T-helper 1 cell treated with Interleukin-12 subunit alpha and Interleukin-12 subunit beta and Interleukin-4 antibody, amounts not matched to agents 30 ng/mL and 1 ng/mL, for 36 hours (primary cell): ENCODE measurements at regions not wholly inside any gene's neighbourhood (a gene's known extent, or its start where the extent isn't known, plus 50 kb on each side); places are given as distances from the start of the nearest gene placed in this dataset.
"Not testable (repeated sequence)": the region's sequence is repeated elsewhere in the genome, so short reads cannot be mapped to it uniquely, and the experiment has no call there.

Experiments used
- intact Hi-C: fragments of 100-400 bp; cut with micrococcal nuclease; formaldehyde crosslinking; loops from one replicate; pipeline ENCODE4 v1.15.1; 2024

DNA sequence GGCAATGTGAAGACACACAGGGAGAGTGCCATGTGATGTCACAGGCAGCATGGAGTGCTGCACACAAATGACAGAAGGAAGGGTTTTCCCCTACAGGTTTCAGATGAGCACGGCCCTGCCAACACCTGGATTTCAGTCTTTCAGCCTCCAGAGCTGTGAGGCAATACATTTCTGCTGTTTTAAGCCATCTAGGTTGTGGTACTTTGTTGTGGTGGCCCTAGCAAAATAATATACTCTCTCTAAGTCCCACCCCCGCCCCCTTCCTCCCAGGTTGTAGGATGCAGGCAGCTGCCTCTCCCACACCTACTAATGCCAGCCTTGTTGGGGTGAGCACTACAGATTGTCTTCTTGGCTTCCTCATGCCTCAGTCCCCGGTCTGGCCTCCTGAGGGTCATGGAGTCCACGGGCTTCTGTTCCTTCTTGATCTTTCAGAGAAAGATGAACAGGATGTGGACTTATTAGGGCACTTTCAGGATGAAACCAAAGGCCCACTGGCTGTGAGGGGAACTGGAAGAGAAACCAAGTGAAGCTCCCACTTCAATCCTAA, 180.0 kb downstream of the CD47 start:
- intact Hi-C loops = no loop called here

DNA sequence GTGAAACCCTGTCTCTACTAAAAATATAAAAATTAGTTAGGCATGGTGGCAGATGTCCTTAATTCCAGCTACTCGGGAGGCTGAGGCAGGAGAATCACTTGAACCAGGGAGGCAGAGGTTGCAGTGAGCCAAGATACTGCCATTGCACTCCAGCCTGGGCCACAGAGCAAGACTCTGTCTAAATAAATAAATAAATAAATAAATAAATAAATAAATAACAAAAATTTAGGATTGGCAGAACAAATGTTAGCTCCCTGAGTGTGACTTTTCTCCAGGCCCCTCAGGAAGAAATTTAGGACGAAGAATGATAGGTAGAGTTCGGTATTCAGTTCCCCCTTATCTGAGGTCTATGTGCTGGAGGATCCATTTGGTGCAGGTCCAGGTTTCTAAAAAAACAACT, 181.2 kb downstream of the CD47 start:
- intact Hi-C loops = not testable (repeated sequence)

DNA sequence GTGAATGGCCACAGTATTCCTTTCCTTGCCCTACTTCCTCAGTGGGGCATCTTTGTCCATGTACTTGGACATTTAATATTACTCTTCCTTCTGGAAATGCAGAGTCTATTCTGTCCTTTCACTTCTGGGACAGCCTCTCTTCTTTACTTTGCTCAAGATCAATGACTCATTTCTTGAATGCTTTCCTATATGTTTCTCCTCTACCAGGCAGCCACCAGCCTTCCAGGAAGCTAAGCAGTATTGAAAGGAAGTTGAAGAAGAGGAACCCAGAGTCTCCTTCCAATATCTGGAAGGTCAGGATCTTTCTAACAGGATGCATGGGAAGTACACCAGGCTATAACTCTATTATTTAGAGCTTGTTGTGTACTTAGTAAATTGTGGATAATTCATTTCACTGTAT, 182.8 kb downstream of the CD47 start:
- intact Hi-C loops = no loop called here

DNA sequence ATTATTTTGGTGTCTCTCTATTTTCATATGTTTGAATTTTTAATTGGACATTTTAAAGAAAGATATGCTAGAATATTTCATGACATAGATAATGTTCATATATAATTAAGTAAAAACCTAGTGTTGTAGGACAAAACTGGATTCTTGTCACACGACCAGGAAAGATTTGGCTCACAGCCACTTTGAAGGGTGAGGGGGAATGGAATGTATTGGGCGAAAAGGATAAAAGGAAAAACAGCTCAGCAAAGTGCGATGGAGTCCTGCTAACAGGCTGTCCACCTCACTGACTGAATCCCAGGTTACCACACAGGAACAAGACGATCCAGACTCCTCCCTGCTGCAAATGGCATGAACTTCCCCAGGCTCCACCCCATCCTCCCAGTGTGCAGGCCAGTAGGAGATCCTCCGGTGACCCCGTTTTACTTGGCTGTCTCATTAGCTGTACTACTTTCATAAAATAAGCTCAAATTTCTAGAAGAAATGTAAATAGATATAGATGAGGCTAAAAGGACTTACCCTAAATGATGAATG, 186.2 kb downstream of the CD47 start:
- intact Hi-C loops = no loop called here

DNA sequence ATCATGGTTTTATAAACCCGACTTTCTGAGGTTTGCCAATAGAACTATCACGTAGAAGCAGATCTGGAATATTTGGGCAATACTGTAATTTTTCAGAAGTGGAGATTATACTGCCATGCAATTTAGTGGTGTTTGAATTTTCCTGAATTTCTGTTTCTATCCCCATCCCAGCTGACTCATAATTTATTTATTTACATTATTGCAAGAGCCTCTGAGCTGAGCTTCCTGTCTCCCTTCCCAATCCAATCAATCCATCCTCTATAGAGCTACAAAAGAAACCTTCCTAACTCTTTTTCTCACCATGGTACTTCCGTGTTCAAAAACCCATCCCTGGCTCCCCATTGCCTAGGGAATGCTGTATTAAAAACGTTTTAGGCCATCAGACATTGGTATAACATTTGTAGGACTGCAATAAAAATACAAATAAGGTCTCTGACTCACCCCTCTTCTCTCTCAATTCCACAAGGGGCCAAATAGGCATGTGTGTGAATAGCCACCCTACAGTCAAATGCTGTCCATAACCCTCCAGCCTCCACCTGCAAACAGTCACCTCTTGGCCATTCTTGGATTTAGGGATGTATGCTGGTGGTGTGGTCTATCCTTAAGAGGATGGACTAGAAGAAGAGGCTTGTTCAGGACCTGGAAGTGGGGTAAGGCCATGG, 190.7 kb downstream of the CD47 start:
- intact Hi-C loops = no loop called here

DNA sequence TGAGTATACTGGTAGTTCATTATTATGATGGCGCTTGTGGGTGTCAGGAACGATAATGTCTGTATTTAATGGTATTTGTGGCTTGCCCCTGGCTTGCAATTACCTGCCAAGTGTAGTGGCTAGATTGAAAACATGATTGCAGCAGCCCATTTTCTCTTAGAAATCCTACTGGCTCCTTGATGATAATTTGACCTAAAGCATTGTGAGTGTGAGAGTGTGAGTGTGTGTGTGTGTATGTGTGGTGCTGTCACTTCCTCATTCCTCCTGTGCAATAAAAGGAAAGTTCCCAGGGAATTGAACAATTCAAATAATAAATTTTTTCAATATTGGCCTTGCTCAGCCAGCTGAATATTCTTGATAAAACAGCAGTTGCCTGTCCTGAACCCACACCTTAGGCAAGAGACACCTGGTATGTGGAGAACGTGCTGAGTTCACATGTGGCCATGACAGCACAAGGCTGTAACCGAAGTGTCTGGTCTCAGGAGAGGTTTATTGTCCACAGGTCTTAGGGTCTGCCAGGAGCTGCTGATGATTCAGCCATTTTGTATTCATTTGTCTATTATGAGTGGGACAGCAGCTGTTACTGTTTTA, 193.3 kb downstream of the CD47 start:
- intact Hi-C loops = no loop called here

DNA sequence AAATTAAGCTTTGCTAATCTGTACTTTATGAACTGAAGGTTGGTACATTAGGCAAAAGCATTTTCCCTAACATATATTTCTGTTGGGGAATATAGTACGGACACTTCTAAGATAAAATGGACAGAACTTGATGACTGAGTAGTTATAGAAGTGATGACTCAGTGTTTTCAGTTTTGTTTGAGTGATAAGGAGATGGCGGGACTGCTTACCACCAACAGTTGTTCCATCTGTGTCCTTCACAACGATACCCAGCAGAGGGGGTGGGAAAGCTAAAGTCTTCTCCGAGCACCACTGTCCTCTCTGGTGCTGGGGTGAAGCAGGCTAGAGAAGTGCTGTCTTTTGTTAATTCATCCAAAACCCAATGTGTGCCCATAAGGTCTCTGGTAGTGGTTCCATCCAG, 195.8 kb downstream of the CD47 start:
- intact Hi-C loops = no loop called here

DNA sequence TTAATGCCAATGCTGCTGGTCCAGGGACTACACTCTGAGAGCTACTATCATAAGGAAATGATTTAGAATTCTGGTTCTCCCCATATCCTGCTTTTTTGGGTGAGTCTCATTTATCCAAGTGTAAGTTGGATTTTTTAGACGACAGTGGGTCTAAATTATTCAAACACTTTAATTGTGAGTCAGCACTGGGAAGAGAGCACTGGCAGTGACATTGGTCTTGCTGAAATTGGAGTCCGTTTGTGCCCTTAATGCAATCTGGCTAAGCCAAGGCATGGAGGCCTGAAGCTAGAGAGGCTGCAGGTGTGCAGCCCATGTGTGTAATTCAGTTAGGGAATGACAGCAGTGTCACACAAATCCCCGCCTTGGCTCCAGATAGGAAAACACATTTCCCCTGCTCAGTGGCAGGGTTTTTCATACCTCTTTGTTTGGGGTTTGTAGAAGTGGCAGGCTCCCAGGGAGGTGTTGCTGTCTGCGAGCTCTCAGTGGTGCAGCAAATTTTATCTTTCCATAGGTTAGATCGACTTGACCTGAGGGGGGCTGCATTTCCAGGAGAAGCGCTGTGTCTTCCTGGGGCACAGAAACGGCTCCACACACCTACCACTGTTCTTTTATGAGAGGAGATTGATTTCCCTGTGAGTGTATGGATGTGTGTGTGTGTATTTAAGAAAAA, 197.7 kb downstream of the CD47 start:
- intact Hi-C loops = no loop called here

DNA sequence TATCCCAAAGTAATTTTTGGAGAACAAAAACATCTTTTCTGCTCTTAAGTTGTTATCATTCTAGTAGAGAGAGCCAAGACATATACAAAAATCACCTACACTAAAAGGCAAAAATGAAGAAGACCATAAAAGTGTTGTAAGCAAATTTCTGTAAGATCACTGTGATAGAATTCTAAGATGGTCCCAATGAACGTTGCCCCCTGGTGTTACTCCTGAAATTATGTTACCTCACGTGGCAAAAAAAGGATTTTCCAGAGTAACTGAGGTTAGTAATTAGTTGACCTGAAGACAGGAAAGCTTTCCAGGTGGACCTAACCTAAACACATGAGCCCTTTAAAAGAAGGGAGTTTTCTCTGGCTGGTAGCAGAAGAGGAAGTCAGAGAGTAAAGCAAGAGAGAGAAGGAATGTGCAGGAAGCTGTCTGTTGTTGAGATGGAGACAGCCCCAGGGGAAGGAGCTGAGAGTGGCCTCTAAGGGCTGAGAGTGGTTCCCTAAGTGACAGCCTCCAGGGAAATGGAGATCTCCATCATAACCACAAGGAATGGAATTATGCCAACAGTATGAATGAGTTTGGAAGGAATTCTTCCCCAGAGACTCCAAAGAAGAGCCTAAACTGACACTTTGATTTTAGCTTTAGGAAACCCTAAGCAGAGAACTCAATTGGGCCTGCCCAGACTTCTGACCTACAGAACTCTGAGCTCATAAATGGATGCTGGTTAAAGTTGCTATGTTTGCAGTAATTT, 205.9 kb downstream of the CD47 start:
- intact Hi-C loops = no loop called here

DNA sequence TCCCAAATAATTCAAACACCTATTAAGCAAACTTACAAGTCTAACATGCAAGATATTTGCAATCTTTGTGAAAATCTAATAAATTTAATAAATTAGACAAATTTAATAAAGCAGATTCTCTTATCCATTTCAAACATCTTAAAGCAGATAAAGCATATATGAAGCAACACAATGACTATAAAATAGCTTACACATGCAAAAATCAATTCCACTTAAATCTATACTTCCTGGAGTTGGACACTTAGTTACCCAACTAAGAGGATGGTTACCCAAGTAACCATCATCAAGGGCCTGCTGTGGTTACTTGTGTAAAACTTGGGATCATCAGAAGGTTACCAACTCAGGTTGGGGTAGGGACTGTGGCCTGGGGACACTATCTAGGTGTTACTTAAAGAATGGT, 206.8 kb downstream of the CD47 start:
- intact Hi-C loops = no loop called here

DNA sequence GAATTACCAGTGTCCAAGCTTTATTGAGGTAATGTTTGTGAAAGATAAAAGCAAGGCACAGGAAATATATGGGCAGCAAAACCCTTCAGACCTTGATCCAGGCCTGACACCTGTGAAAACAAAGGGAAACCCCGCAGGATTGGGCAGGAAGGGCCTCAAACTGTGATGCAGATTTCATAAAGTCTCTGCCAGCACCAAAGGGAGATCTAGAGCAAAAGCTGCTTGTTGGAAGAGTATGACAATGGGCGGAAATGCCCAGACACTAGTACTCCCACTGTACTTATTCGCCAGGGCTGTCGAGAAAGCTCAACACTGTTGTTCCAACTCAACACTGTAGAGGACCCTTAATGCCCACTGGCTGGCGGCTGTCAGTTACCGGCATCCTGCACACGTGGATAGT, 207.9 kb downstream of the CD47 start:
- intact Hi-C loops = no loop called here

DNA sequence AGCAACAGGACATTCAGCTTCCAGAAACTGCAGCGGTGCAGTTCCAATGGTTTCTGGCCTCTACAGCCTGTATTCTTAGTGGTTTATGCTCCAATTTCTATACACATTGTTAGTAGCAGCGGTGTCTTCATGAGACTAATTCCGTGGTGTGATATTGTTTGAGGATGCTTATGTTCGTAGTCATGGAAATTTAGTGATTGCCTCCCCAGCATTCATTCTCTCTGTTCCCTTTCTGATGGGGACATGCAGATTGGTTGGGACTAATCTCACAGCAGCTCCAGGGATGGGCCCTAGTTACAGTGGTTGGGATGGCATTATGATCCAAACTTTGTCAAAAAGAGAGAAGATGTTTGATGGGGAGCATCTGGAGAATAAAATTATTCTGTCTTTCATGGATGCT, 208.6 kb downstream of the CD47 start:
- intact Hi-C loops = no loop called here

DNA sequence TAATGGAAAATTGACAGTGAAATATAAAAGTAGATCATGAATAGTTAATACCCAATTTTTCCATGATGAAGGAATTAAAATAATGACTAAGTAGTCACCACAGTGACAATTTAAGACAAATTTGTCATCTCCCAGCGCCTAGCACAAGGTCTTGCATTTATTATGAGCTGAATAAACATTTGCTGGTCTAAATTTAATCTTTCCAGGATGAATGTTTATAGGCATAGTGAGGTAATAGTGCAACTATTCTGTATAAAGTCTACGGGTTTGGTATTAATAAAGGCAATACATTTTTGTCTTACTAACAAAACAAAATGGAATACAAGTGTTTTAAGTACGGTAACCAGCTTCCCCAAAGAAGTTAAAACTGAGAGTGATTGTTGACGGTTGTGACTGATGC, 209.3 kb downstream of the CD47 start:
- intact Hi-C loops = no loop called here

DNA sequence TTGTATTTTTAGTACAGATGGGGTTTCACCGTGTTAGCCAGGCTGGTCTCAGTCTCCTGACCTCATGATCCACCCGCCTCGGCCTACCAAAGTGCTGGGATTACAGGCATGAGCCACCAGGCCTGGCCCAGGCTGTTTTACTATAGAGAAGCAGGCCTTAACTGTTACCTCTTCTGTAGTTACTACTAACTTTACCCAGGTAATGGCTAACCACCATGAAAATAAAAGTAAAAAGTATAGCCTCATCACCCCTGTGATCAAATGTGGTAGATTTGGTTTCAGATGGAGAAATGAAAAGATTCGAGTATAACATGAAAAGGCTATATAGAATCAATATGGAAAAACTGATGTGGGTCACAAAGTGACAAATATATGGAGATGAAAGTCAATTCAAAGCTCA, 210.1 kb downstream of the CD47 start:
- intact Hi-C loops = no loop called here

DNA sequence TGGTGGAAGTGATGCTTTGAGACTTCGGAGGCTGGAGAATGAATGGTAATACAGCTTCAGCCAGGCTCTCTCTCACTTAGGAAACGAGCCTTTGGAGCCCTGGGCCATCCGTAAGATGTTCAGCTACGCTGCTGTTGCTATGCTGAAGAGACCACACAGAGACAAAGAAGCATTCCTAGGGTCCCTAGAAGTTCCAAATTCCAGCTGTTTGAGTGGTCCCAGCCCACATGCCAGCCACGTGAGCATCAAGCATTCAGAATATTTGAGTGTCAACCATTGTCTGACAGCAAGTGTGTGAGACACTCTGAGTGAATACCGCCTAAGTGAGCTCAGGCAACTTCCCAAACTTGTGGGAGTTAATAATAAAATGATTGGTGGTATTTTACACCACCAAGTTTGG, 212.9 kb downstream of the CD47 start:
- intact Hi-C loops = no loop called here

DNA sequence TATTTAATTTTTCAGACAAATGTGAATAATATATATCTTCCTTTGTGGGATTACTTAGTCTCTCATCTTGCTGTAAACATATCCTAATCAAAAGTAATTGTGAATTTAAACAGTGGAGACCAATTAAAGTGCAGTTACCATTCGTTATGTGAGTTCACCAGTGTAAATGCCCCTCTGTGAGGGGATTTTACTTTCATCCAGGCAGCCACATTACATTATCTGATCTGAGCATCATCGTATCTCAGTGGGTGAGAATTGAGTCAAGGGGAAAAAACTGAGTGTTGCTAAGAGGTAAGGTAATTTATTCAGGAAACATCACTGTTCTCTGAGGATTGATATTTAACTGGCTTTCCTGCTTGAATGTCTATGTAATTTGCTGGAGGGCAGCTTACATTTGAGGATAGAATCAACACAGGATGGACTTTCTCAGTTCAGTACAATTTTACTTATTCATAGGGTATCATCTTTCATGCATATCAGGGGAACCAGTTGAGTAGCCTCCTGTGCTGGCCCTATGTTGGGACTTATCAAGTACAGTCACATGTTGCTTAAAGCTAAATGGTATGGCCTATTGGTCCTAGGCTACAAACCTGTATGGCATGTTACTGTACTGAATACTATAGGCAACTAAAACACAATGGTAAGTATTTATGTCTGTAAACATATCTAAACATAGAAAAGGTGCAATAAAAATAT, 219.7 kb downstream of the CD47 start:
- intact Hi-C loops = no loop called here

DNA sequence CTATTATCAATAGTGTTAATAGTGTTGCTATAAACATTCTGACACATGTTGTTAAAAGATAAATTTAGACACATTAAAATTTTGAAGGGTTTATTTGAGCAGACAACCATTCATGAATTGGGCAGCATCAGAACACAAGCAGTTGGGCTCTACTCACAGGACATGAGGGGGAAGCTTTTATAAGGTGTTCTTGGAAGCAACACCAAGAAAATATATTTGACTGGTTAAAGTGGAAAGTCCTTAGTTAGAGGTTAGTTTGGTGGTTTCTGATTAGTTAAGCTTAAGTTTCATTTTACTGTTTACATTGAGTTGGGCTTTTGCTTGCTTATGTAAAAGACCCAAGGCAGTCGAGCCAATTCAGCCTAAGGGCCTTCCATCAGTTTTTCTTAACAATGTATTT, 220.7 kb downstream of the CD47 start:
- intact Hi-C loops = no loop called here

DNA sequence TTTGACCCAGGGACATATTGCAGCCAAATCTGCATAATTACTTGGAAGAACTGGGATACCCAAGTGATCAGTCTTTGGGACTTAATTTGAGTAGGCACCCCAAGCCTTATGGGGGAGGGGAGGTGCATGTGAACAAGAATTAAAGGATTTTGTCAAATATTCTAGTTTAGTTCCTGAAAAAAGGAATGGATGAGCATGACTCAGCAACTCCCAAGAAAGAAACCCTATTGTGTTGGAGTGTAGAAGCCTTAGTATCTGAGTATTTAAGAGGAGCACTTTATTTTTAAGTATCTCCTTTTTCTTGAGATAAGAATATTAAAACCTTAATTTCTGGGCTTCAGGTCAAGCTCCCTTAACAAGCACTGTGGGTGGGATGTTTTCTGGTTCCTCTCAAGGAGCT, 222.4 kb downstream of the CD47 start:
- intact Hi-C loops = no loop called here

DNA sequence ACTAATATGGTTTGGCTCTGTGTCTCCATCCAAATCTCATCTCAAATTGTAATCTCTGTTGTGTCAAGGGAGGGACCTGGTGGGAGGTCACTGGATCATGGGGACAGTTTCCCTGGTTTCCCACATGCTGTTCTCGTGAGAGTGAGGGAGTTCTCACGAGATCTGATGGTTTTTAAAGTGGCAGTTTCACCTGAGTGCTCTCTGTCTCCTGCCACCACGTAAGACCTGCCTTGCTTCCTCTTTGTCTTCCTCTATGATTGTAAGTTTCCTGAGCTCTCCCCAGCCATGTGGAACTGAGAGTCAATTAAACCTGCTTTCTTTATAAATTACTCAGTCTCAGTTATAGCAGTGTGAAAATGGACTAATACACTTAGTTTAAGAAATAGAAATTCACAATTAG, 228.9 kb downstream of the CD47 start:
- intact Hi-C loops = no loop called here

DNA sequence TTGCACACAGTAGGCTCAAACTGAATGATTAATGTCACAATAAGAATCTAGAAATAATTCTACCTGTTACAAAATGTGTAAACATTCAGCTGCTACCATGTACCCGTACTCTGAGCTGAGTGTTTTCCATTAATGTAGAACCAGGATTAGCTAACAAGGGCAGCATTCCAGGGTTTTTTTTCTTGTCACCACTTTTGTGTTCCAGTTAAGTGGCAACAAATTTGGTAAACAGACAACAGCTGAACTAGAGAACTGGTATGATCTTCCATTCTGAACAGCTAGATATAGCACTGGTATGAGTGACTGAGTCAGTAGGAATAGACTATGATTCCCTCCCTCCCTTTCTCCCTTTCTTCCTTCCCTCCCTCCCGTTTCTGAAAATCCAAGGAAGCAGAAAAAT, 229.4 kb downstream of the CD47 start:
- intact Hi-C loops = no loop called here
